ENCODE measurements at regions not wholly inside any gene's neighbourhood (a gene's known extent, or its start where the extent isn't known, plus 50 kb on each side); places are given as distances from the start of the nearest gene placed in this dataset.
"Not testable (repeated sequence)": the region's sequence is repeated elsewhere in the genome, so short reads cannot be mapped to it uniquely, and the experiment has no call there.

GRCh38 chr15:93758824-93759223, 472.5 kb upstream of the MCTP2 start:
- in situ Hi-C loops (cut with HindIII; ENCODE audit: low sequenced_read_pairs), result no loop called here
- no peak for DNase-seq (ENCODE audit: low read depth, low spot score)
- no peak overlapping the region for H3K4me3 ChIP-seq (ENCODE audit: low read depth, low read length)
- no peak for TF ChIP-seq CTCF (IDR thresholded peaks at IDR 0.05; ENCODE audit: low read depth, low read length)

- no peak overlapping the region for H3K4me3 ChIP-seq (ENCODE audit: low read depth, low read length)
- in situ Hi-C loops (cut with HindIII; ENCODE audit: low sequenced_read_pairs), result no loop called here
- no peak for TF ChIP-seq CTCF (IDR thresholded peaks at IDR 0.05; ENCODE audit: low read depth, low read length)
- no peak for DNase-seq (ENCODE audit: low read depth, low spot score)
Observed at GRCh38 chr15:93748710-93749109, 482.7 kb upstream of the MCTP2 start.

GRCh38 chr15:93734976-93735375, 496.4 kb upstream of the MCTP2 start:
- DNase-seq (ENCODE audit: low read depth, low spot score); H3K4me3 ChIP-seq (ENCODE audit: low read depth, low read length); in situ Hi-C loops (cut with HindIII; ENCODE audit: low sequenced_read_pairs): not testable (repeated sequence)

- DNase-seq (ENCODE audit: low read depth, low spot score), result no peak
- in situ Hi-C loops (cut with HindIII; ENCODE audit: low sequenced_read_pairs), result no loop called here
- H3K4me3 ChIP-seq (ENCODE audit: low read depth, low read length), result no peak overlapping the region
- no peak for TF ChIP-seq CTCF (IDR thresholded peaks at IDR 0.05; ENCODE audit: low read depth, low read length)
Observed at GRCh38 chr15:93730724-93731123, 500.6 kb upstream of the MCTP2 start.

- DNase-seq (ENCODE audit: low read depth, low spot score), result no peak
- in situ Hi-C loops (cut with HindIII; ENCODE audit: low sequenced_read_pairs), result no loop called here
- H3K4me3 ChIP-seq (ENCODE audit: low read depth, low read length), result no peak overlapping the region
- TF ChIP-seq CTCF (IDR thresholded peaks at IDR 0.05; ENCODE audit: low read depth, low read length), result no peak
Observed at GRCh38 chr15:93722165-93722564, 509.2 kb upstream of the MCTP2 start.

- no peak for DNase-seq (ENCODE audit: low read depth, low spot score)
- in situ Hi-C loops (cut with HindIII; ENCODE audit: low sequenced_read_pairs), result no loop called here
- no peak overlapping the region for H3K4me3 ChIP-seq (ENCODE audit: low read depth, low read length)
- no peak for TF ChIP-seq CTCF (IDR thresholded peaks at IDR 0.05; ENCODE audit: low read depth, low read length)
Observed at GRCh38 chr15:93720607-93721006, 510.8 kb upstream of the MCTP2 start.

- peak; percentile 45 for DNase-seq (ENCODE audit: low read depth, low spot score)
- no peak overlapping the region for H3K4me3 ChIP-seq (ENCODE audit: low read depth, low read length)
- TF ChIP-seq CTCF (IDR thresholded peaks at IDR 0.05; ENCODE audit: low read depth, low read length), result no peak
- in situ Hi-C loops (cut with HindIII; ENCODE audit: low sequenced_read_pairs), result no loop called here
Observed at GRCh38 chr15:93719921-93720351, 511.4 kb upstream of the MCTP2 start.
